A673 (cell line): ENCODE measurements at regions not wholly inside any gene's neighbourhood (a gene's known extent, or its start where the extent isn't known, plus 50 kb on each side); places are given as distances from the start of the nearest gene placed in this dataset.

Experiments used
- BruUV-seq: library from RNA; stranded (reverse); fragments of 400-500 nt; replicated peaks from 2 replicates; lab custom pipeline; 2021; lab: Mats Ljungman, UMichigan
- CTCF ChIA-PET: fragments of 300-600 bp; sonication (Branson Sonifier 250); formaldehyde crosslinking; loops from one replicate; lab custom pipeline; 2022; ENCODE audit warnings: antibody characterized with exemption; lab: Charles Lee
- POLR2A ChIA-PET: fragments of 300-600 bp; sonication (Branson Sonifier 250); formaldehyde crosslinking; loops from one replicate; lab custom pipeline; 2022; ENCODE audit warnings: antibody characterized with exemption; ENCODE audit not compliant: low non-redundant PET; lab: Charles Lee
- DNase-seq: peaks from one replicate; pipeline ENCODE4 v3.0.0-alpha.2; 2015; ENCODE audit warnings: low spot score
- H3K27ac ChIP-seq: fragments of 200-600 bp; sonication (generic); 2 replicates; pipeline ENCODE4 v1.5.1; 2016; ENCODE audit warnings: mixed run types, low read depth, mild to moderate bottlenecking, mixed read lengths, antibody characterized with exemption, low read length; ENCODE audit not compliant: poor library complexity, severe bottlenecking
- H3K27me3 ChIP-seq: fragments of 200-600 bp; sonication (generic); replicated peaks from 2 replicates; pipeline ENCODE4 v1.6.1; 2017; ENCODE audit warnings: mixed run types, low read depth, mild to moderate bottlenecking, mixed read lengths, antibody characterized with exemption, low read length; ENCODE audit not compliant: insufficient read depth, poor library complexity
- H3K36me3 ChIP-seq: fragments of 200-600 bp; sonication (generic); 2 replicates; pipeline ENCODE4 v1.6.1; 2016; ENCODE audit warnings: mixed run types, mild to moderate bottlenecking, mixed read lengths, antibody characterized with exemption, low read length; ENCODE audit not compliant: insufficient read depth, poor library complexity, severe bottlenecking
- H3K4me1 ChIP-seq: fragments of 200-600 bp; sonication (generic); 2 replicates; pipeline ENCODE4 v1.6.1; 2017; ENCODE audit warnings: mixed run types, mild to moderate bottlenecking, mixed read lengths, antibody characterized with exemption, low read length; ENCODE audit not compliant: insufficient read depth, poor library complexity, severe bottlenecking
- H3K4me3 ChIP-seq: fragments of 200-600 bp; sonication (generic); 2 replicates; pipeline ENCODE4 v1.5.1; 2016; ENCODE audit warnings: low read depth, mixed run types, mild to moderate bottlenecking, mixed read lengths, low read length; ENCODE audit not compliant: poor library complexity, severe bottlenecking
- H3K9me3 ChIP-seq: fragments of 200-600 bp; sonication (generic); 2 replicates; pipeline ENCODE4 v1.6.1; 2016; ENCODE audit warnings: mixed run types, low read depth, mild to moderate bottlenecking, mixed read lengths, antibody characterized with exemption, low read length; ENCODE audit not compliant: poor library complexity, severe bottlenecking
- CTCF ChIP-seq: fragments of 300-800, 200-600 bp; sonication (generic); conservative IDR thresholded peaks from 2 replicates; pipeline ENCODE4 v1.5.1; 2017; ENCODE audit warnings: low read depth, mild to moderate bottlenecking, antibody characterized with exemption, low read length, moderate library complexity, mixed read lengths
- EZH2 ChIP-seq: fragments of 200-600 bp; sonication (generic); IDR thresholded peaks from 2 replicates; pipeline ENCODE4 v1.6.1; 2017; ENCODE audit warnings: borderline replicate concordance, low read depth, mild to moderate bottlenecking, mixed read lengths, antibody characterized with exemption, low read length; ENCODE audit not compliant: poor library complexity, severe bottlenecking
- intact Hi-C: fragments of 100-400 bp; cut with micrococcal nuclease; formaldehyde crosslinking; loops from one replicate; pipeline ENCODE4 v1.10.0; 2022; ENCODE audit not compliant: unreplicated experiment

GRCh38 chr1:194929357-194929756 is 1678.9 kb downstream of the KCNT2 start:
- ChIA-PET CTCF (no interaction called here), POLR2A (no interaction called here)
- H3K4me1 ChIP-seq, result no peaks in the 10 kb centered on the region
- H3K36me3 ChIP-seq, result no peaks in the 10 kb centered on the region
- H3K27me3 ChIP-seq, result no peaks in the 10 kb centered on the region
- no TSS peak for BruUV-seq
- DNase-seq, result no peak
- intact Hi-C loops, result no loop called here
- no peaks in the 10 kb centered on the region for H3K9me3 ChIP-seq
- TF ChIP-seq CTCF (no peak), EZH2 (no peak)
- no peak overlapping the region for H3K27ac ChIP-seq
- H3K4me3 ChIP-seq, result no peak overlapping the region

- POLR2A ChIA-PET, result no interaction called here
- intact Hi-C loops, result no loop called here
- Histone ChIP-seq H3K9me3 (no peaks in the 10 kb centered on the region), H3K4me3 (no peak overlapping the region), H3K27me3 (no peaks in the 10 kb centered on the region), H3K36me3 (no peaks in the 10 kb centered on the region), H3K4me1 (no peaks in the 10 kb centered on the region), H3K27ac (no peak overlapping the region)
- BruUV-seq, result no TSS peak
- no peak for TF ChIP-seq EZH2
- no peak for TF ChIP-seq CTCF
- peak; percentile 3 for DNase-seq
- CTCF ChIA-PET, result no interaction called here
Measured at GRCh38 chr1:194919146-194919545, 1689.1 kb downstream of the KCNT2 start.

GRCh38 chr1:194917769-194918168 is 1690.5 kb downstream of the KCNT2 start:
- H3K36me3 ChIP-seq, result no peaks in the 10 kb centered on the region
- ChIA-PET POLR2A (no interaction called here), CTCF (no interaction called here)
- H3K4me3 ChIP-seq, result no peak overlapping the region
- TF ChIP-seq EZH2 (no peak), CTCF (no peak)
- H3K27ac ChIP-seq, result no peak overlapping the region
- no peaks in the 10 kb centered on the region for H3K4me1 ChIP-seq
- BruUV-seq, result no TSS peak
- no peaks in the 10 kb centered on the region for H3K27me3 ChIP-seq
- intact Hi-C loops, result no loop called here
- no peak for DNase-seq
- H3K9me3 ChIP-seq, result no peaks in the 10 kb centered on the region
